ENCODE measurements at regions not wholly inside any gene's neighbourhood (a gene's known extent, or its start where the extent isn't known, plus 50 kb on each side); places are given as distances from the start of the nearest gene placed in this dataset.

- CTCF ChIA-PET = interaction anchor here (0.6 kb wide), 1 partner anchor 23 kb away, joined by 3 read pairs; no protein-coding TSS in a partner anchor
- TF ChIP-seq CTCF (IDR thresholded peaks at IDR 0.05; ENCODE audit: unreplicated experiment) = no peak
- no peak overlapping the region for H3K27ac Mint-ChIP-seq (ENCODE audit: unreplicated experiment)
- no peaks in the 10 kb centered on the region for H3K9me3 Mint-ChIP-seq (ENCODE audit: low read depth, unreplicated experiment)
- no peak for DNase-seq
- H3K4me1 Mint-ChIP-seq (ENCODE audit: low read depth, unreplicated experiment) = no peaks in the 10 kb centered on the region
- no peak overlapping the region for H3K4me3 Mint-ChIP-seq (ENCODE audit: low read depth, unreplicated experiment)
- H3K27me3 Mint-ChIP-seq (ENCODE audit: unreplicated experiment) = no peaks in the 10 kb centered on the region
- BruUV-seq (replicated peaks) = no TSS peak
- intact Hi-C loops (cut with micrococcal nuclease; ENCODE audit: unreplicated experiment) = no loop called here
- H3K36me3 Mint-ChIP-seq (ENCODE audit: insufficient read depth, unreplicated experiment) = no peaks in the 10 kb centered on the region
Measured at GRCh38 chr3:117192888-117193287, 483.3 kb downstream of the TUSC7 start.

- no peak for DNase-seq
- Mint-ChIP-seq H3K27ac (ENCODE audit: unreplicated experiment) (no peak overlapping the region), H3K4me3 (ENCODE audit: low read depth, unreplicated experiment) (no peak overlapping the region), H3K4me1 (ENCODE audit: low read depth, unreplicated experiment) (no peaks in the 10 kb centered on the region), H3K9me3 (ENCODE audit: low read depth, unreplicated experiment) (no peaks in the 10 kb centered on the region), H3K27me3 (ENCODE audit: unreplicated experiment) (no peaks in the 10 kb centered on the region), H3K36me3 (ENCODE audit: insufficient read depth, unreplicated experiment) (no peaks in the 10 kb centered on the region)
- intact Hi-C loops (cut with micrococcal nuclease; ENCODE audit: unreplicated experiment) = no loop called here
- CTCF ChIA-PET = no interaction called here
- no TSS peak for BruUV-seq (replicated peaks)
- no peak for TF ChIP-seq CTCF (IDR thresholded peaks at IDR 0.05; ENCODE audit: unreplicated experiment)
Measured at GRCh38 chr3:117193390-117193789, 483.8 kb downstream of the TUSC7 start.

- no peaks in the 10 kb centered on the region for H3K27me3 Mint-ChIP-seq (ENCODE audit: unreplicated experiment)
- CTCF ChIA-PET = no interaction called here
- intact Hi-C loops (cut with micrococcal nuclease; ENCODE audit: unreplicated experiment) = no loop called here
- no peaks in the 10 kb centered on the region for H3K4me1 Mint-ChIP-seq (ENCODE audit: low read depth, unreplicated experiment)
- no peaks in the 10 kb centered on the region for H3K9me3 Mint-ChIP-seq (ENCODE audit: low read depth, unreplicated experiment)
- no peak for DNase-seq
- no peak for TF ChIP-seq CTCF (IDR thresholded peaks at IDR 0.05; ENCODE audit: unreplicated experiment)
- no TSS peak for BruUV-seq (replicated peaks)
- no peak overlapping the region for H3K4me3 Mint-ChIP-seq (ENCODE audit: low read depth, unreplicated experiment)
- H3K36me3 Mint-ChIP-seq (ENCODE audit: insufficient read depth, unreplicated experiment) = no peaks in the 10 kb centered on the region
- no peak overlapping the region for H3K27ac Mint-ChIP-seq (ENCODE audit: unreplicated experiment)
Measured at GRCh38 chr3:117195034-117195433, 485.5 kb downstream of the TUSC7 start.

- H3K9me3 Mint-ChIP-seq (ENCODE audit: low read depth, unreplicated experiment) = no peaks in the 10 kb centered on the region
- intact Hi-C loops (cut with micrococcal nuclease; ENCODE audit: unreplicated experiment) = no loop called here
- no peak overlapping the region for H3K27ac Mint-ChIP-seq (ENCODE audit: unreplicated experiment)
- no peaks in the 10 kb centered on the region for H3K27me3 Mint-ChIP-seq (ENCODE audit: unreplicated experiment)
- DNase-seq = no peak
- CTCF ChIA-PET = no interaction called here
- no peak for TF ChIP-seq CTCF (IDR thresholded peaks at IDR 0.05; ENCODE audit: unreplicated experiment)
- H3K4me3 Mint-ChIP-seq (ENCODE audit: low read depth, unreplicated experiment) = no peak overlapping the region
- no peaks in the 10 kb centered on the region for H3K36me3 Mint-ChIP-seq (ENCODE audit: insufficient read depth, unreplicated experiment)
- H3K4me1 Mint-ChIP-seq (ENCODE audit: low read depth, unreplicated experiment) = no peaks in the 10 kb centered on the region
- no TSS peak for BruUV-seq (replicated peaks)
Measured at GRCh38 chr3:117200962-117201361, 491.4 kb downstream of the TUSC7 start.
